Rectal smooth muscle tissue (tissue), 1 donor: ENCODE measurements at regions not wholly inside any gene's neighbourhood (a gene's known extent, or its start where the extent isn't known, plus 50 kb on each side); places are given as distances from the start of the nearest gene placed in this dataset.

Experiments
- H3K27ac ChIP-seq: one replicate; pipeline ENCODE4 v1.7.0; 2013; ENCODE audit warnings: low read depth, low read length, inconsistent platforms
- H3K27me3 ChIP-seq: one replicate; pipeline ENCODE4 v1.7.0; 2013; ENCODE audit warnings: low read length; ENCODE audit not compliant: control insufficient read depth, insufficient read depth
- H3K36me3 ChIP-seq: one replicate; pipeline ENCODE4 v1.7.0; 2013; ENCODE audit warnings: low read length; ENCODE audit not compliant: control insufficient read depth, insufficient read depth
- H3K4me1 ChIP-seq: one replicate; pipeline ENCODE4 v1.7.0; 2013; ENCODE audit warnings: low read length; ENCODE audit not compliant: control insufficient read depth, insufficient read depth
- H3K4me3 ChIP-seq: one replicate; pipeline ENCODE4 v1.7.0; 2013; ENCODE audit warnings: low read length
- H3K9ac ChIP-seq: one replicate; pipeline ENCODE4 v1.7.0; 2013; ENCODE audit warnings: low read length

DNA sequence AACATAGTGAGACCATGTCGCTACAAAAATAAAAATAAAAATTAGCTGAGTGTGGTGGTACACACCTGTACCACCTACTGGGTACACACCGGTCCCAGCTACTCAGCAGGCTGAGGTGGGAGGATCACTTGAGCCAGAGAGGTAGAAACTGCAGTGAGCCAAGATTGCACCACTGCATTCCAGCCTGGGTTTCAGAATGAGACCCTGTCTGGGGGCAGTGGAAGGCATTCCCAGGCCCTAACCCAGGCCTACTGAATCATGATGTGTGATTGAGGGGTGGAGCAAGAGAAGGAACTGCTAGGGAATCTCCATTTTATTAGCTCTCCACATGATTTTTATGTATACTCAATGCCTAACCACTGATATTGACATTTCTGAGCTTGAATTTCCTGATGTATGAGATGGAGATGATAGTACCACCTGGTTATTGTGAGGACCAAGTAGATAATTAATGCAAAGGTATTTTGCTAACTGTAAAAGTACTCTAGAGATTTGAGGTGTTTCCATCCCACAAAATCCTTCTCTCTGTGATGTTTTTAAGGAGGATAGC, 169.5 kb upstream of the UMPS start:
- Histone ChIP-seq H3K4me1 (peaks cover 16% of the 10 kb centered on the region), H3K4me3 (no peak overlapping the region), H3K27me3 (peaks cover 2% of the 10 kb centered on the region), H3K9ac (no peak overlapping the region), H3K36me3 (no peaks in the 10 kb centered on the region), H3K27ac (no peak overlapping the region)

DNA sequence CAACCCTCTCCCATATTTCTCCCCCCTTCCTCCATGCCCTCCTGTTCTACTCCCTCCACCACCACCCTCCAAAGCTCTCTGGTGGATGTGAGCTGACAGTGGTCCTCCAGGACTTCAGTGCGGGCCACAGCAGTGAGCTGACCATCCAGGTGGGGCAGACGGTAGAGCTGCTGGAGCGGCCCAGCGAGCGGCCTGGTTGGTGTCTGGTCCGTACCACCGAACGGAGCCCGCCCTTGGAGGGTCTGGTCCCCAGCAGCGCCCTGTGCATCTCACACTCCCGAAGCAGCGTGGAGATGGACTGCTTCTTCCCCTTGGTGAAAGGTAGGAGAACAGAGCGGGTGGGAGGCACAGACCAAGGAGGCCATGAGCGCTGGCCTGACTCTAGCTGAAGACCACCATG, 167.5 kb upstream of the UMPS start:
- Histone ChIP-seq H3K36me3 (no peaks in the 10 kb centered on the region), H3K4me3 (no peak overlapping the region), H3K27ac (no peak overlapping the region), H3K4me1 (peaks cover 16% of the 10 kb centered on the region), H3K9ac (no peak overlapping the region), H3K27me3 (no peaks in the 10 kb centered on the region)

DNA sequence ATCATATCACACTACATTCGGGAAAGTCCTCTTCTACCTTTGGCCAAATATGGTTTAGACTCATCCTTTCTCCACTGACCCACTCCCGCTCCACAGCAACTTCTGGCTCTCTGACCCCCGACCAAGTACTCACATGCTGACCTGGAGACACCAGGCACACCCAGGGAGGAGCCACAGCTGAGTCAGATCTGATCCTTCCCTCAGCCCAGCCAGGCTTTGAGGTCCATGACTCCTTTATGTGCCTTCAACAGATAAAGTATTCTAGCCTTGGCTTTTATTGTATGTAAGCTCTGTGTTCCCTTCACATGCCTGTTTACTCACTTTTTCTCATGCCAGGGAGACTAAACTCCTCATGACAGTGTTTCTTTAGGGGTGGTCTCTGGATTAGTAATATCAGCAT, 166.9 kb upstream of the UMPS start:
- Histone ChIP-seq H3K4me1 (peaks cover 16% of the 10 kb centered on the region), H3K9ac (no peak overlapping the region), H3K27me3 (no peaks in the 10 kb centered on the region), H3K27ac (no peak overlapping the region), H3K36me3 (no peaks in the 10 kb centered on the region), H3K4me3 (no peak overlapping the region)

DNA sequence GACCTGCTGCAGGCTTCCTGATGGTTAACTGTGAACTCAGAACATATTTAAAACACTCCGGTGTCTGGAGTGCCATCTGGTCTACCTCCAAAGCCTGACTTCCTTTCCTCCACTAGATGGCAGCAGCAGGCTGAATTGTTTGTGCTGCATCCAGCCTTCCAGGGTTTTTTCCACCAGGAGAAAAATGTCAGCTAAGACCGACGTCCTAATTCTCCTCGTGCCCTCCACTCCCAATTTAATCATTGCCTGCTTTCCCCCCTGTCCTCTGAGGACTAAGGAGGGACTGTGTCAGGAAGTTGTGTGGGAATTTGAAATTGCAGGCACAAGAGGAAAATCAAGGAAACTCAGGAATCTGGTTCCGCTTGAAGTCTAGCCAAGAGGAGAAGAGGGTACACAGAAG, 165.2 kb upstream of the UMPS start:
- no peak overlapping the region for H3K27ac ChIP-seq
- peaks cover 2% of the 10 kb centered on the region for H3K4me1 ChIP-seq
- H3K27me3 ChIP-seq, result no peaks in the 10 kb centered on the region
- no peaks in the 10 kb centered on the region for H3K36me3 ChIP-seq
- H3K4me3 ChIP-seq, result no peak overlapping the region
- H3K9ac ChIP-seq, result no peak overlapping the region

DNA sequence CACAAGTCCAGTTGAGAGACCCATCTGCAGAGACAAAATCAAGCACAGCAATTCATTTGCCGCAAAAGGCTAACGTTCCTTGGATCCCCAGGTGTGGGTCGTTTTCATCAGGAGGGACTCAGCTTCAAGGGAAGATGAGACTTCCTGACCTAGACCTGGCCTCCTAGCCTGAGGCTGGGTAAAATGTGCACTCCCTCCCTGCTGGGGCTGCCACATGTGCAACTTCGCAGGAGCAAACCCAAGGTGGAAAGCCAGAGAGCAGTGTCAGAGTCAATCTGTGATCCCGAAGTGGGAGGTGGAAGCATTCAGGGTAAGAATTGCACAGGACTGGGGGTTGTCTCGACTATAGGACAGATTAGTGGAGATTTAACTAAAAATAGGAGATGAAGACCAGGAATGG, 164.7 kb upstream of the UMPS start:
- Histone ChIP-seq H3K4me3 (no peak overlapping the region), H3K27me3 (no peaks in the 10 kb centered on the region), H3K9ac (no peak overlapping the region), H3K27ac (no peak overlapping the region), H3K4me1 (no peaks in the 10 kb centered on the region), H3K36me3 (no peaks in the 10 kb centered on the region)

DNA sequence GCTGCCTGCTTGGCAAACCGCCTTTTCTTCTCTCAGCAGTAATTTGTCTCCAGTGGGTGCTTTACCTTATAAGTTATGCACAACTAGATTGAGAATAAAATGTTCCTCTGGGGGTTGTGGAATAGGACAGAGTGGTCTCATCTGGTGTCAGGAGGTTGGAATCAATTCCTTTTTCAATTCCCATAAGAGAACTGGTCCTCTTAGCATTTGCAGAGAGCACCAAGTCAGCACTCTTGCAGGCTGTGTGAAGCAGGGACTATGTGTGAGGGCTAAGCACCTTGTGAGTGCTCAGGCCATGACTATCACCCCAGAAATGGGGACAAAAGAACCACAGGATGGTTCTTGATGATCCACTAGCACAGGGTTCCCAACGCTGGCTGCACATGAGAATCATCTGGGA, 163.6 kb upstream of the UMPS start:
- Histone ChIP-seq H3K36me3 (no peaks in the 10 kb centered on the region), H3K27ac (no peak overlapping the region), H3K4me3 (no peak overlapping the region), H3K9ac (no peak overlapping the region), H3K4me1 (no peaks in the 10 kb centered on the region), H3K27me3 (no peaks in the 10 kb centered on the region)

DNA sequence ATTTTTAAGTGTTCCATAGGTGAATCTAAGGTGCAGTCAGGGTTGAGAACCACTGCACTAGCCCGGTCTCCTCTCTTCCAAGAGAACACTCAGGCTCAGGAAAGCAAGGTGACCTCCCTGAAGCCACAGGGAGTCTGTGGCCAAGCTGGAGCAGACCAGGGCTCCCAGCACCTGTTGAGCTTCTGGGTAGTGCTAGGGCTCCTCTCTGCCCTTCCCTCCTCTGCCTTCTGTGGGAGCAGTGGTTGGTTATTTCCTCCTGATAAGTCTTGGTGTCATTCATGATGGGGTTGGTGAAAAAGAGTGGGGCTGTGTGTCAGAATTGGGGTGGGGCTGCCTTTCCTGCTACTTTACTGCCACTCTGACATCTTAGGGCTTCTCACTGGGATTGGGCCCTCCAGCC, 163.1 kb upstream of the UMPS start:
- no peaks in the 10 kb centered on the region for H3K27me3 ChIP-seq
- H3K36me3 ChIP-seq, result no peaks in the 10 kb centered on the region
- H3K27ac ChIP-seq, result no peak overlapping the region
- H3K4me1 ChIP-seq, result no peaks in the 10 kb centered on the region
- no peak overlapping the region for H3K4me3 ChIP-seq
- no peak overlapping the region for H3K9ac ChIP-seq

DNA sequence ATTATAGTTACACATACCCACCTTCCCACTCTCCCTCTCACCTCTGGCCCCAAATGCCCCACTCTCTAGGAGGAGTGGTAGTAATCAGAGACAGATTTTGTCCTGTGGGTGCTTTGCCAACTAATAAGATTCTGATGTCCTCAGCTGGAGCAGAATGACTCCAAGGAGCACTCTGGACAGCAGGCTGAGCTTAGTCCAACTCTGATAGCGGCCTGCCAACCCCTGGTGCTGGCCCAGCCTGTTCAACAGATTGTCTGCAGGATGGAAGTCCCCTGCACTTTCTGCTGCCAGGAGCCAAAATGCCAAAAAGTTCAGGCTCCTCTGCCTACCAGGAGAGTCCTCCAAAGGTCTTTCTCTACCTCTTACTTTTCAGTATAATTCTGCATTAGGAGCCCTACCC, 160.5 kb upstream of the UMPS start:
- H3K27ac ChIP-seq, result no peak overlapping the region
- no peaks in the 10 kb centered on the region for H3K36me3 ChIP-seq
- H3K27me3 ChIP-seq, result no peaks in the 10 kb centered on the region
- no peaks in the 10 kb centered on the region for H3K4me1 ChIP-seq
- H3K9ac ChIP-seq, result no peak overlapping the region
- H3K4me3 ChIP-seq, result no peak overlapping the region

DNA sequence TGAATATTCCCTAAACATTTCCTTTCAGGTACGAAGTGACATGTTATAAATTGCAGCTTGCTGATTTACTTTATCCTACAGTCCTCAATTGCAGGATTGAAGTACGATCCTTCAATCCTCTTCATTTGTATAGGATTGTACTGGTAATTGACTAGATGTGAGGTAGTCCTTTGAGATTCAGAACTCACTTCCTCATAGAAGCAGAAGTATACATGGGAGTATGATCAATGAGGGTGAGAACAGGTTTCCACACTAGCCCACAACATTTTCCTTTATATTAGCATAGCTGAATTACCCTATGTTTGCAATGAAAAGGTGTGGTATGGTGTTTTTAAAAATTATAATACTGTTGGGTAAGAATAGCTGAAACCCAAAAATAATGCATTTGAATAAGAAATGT, 160.0 kb upstream of the UMPS start:
- Histone ChIP-seq H3K36me3 (no peaks in the 10 kb centered on the region), H3K4me1 (no peaks in the 10 kb centered on the region), H3K4me3 (no peak overlapping the region), H3K27ac (no peak overlapping the region), H3K9ac (no peak overlapping the region), H3K27me3 (no peaks in the 10 kb centered on the region)

DNA sequence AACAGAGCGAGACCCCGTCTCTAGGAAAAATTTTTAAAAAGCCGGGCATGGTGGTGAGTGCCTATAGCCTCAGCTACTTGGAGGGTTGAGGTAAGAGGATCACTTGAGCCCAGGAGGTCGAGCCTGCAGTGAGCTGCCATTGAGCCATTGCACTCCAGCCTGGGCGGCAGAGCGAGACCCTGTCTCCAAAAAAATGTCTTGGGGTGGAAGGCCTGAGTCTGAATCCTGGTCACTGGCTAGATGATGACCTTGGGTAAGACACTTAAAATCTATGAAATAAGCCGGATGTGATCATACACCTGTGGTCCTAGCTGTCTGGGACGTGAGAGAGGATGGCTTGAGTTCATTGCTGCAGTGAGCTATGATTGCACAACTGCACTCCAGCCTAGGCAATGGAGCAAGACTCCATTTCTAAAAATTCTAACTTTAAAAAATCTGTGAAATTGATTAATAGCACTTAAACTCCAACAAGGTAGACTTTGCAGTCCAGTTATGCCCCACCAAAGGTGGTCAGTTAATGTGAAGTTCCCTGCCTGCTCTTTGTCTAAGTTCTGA, 157.3 kb upstream of the UMPS start:
- Histone ChIP-seq H3K27me3 (no peaks in the 10 kb centered on the region), H3K4me1 (no peaks in the 10 kb centered on the region), H3K27ac (no peak overlapping the region), H3K4me3 (no peak overlapping the region), H3K36me3 (no peaks in the 10 kb centered on the region), H3K9ac (no peak overlapping the region)

DNA sequence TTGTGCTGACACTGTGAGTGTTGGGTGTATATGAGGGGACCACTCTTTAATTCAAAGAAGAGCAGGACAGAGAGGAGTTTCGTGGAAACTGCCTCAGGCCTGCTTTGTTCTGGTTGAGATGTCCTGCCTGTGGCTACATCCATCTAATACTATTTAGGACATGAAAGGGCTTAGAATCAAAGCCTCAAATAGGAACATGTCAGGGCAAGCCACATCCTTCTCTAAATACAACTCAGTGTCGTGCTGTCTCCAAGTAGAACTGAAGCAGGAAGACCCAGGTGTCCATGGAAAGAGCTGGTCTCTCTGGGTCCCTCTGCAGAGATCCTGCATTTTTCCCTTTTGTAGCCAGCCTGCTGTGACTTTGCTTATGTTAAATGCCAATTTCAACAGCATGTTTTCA, 156.2 kb upstream of the UMPS start:
- Histone ChIP-seq H3K27me3 (no peaks in the 10 kb centered on the region), H3K4me1 (no peaks in the 10 kb centered on the region), H3K9ac (no peak overlapping the region), H3K27ac (no peak overlapping the region), H3K4me3 (no peak overlapping the region), H3K36me3 (no peaks in the 10 kb centered on the region)

DNA sequence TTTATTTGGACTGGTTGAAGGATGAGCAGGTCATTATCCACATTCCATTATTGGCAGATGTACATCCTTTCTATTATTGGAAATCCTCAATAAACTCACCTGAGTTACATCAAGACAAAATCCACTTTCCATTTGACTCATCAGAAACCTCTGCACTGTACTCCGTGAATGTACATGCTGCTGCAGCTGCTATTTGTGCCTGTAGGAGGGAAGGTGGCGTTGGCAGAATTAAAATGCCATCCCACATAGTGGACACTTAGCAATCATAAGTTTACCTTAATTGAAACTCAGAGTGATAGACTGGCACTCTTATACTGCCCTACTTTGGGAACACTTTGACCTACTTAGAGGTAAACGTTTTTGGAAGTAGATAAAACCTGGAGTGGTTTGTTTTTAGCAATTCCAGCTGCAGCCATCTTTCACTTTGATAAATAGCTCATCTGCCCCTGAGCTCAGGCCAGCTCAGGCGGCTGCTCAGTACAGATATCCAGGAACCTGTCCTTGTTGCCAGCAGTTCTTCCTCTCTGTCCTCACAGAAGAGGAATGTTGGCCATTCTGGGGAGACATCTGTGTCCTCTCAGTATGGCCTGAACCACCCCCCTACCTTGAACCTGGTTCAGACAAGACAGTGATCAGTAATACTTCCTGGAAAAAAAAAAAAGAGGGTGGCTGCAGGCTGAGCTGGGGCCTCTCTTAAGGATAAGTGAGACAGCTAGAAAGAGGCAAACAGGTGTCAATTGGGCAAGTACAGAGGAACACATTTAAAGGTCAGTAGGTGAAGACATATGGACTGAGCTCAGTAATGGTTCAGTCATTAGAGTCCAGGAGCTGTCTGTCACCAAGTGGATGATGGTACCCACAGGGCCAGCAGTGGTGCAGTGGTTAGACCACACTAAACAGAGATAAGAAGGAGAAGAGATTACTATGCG, 153.4 kb upstream of the UMPS start:
- H3K36me3 ChIP-seq, result no peaks in the 10 kb centered on the region
- no peaks in the 10 kb centered on the region for H3K27me3 ChIP-seq
- no peaks in the 10 kb centered on the region for H3K4me1 ChIP-seq
- H3K9ac ChIP-seq, result no peak overlapping the region
- H3K27ac ChIP-seq, result no peak overlapping the region
- no peak overlapping the region for H3K4me3 ChIP-seq
